Lung (tissue), 11 donors: ENCODE measurements at regions not wholly inside any gene's neighbourhood (a gene's known extent, or its start where the extent isn't known, plus 50 kb on each side); places are given as distances from the start of the nearest gene placed in this dataset.

Source experiments
- ATAC-seq: fragments of 200-7000 bp; cut with Tn5 transposase; one replicate; pipeline ENCODE4 v1.9.1; 2020; ENCODE audit warnings: moderate number of reproducible peaks; ENCODE audit not compliant: insufficient read depth, low FRiP score
- DNase-seq, 3 donors: peaks; one replicate each; pipeline ENCODE4 v3.0.0-alpha.2; 2013 to 2017
- H3K27ac ChIP-seq, 2 donors: one replicate each; pipeline ENCODE4 v1.5.1; 2013; ENCODE audit warnings: mild to moderate bottlenecking in 2 of 2, moderate library complexity in 2 of 2, control low read depth in 1 of 2, inconsistent platforms in 1 of 2, low read depth in 1 of 2, low read length in 1 of 2
- H3K27me3 ChIP-seq, 3 donors: one replicate each; pipeline ENCODE4 v1.5.1; 2013; ENCODE audit warnings: low read length in 2 of 3; ENCODE audit not compliant: control insufficient read depth in 3 of 3, insufficient read depth in 3 of 3
- H3K36me3 ChIP-seq, 4 donors: one replicate each; pipeline ENCODE4 v1.5.1; 2013; ENCODE audit warnings: low read length in 4 of 4, mild to moderate bottlenecking in 1 of 4, moderate library complexity in 1 of 4; ENCODE audit not compliant: control insufficient read depth in 4 of 4, insufficient read depth in 4 of 4
- H3K4me1 ChIP-seq, 5 donors: one replicate each; pipeline ENCODE4 v1.5.1; 2013; ENCODE audit warnings: low read length in 5 of 5, mild to moderate bottlenecking in 2 of 5, moderate library complexity in 1 of 5; ENCODE audit not compliant: control insufficient read depth in 5 of 5, insufficient read depth in 5 of 5
- H3K4me3 ChIP-seq: one replicate; pipeline ENCODE4 v1.5.1; 2013; ENCODE audit warnings: mild to moderate bottlenecking, control low read depth, moderate library complexity
- H3K9ac ChIP-seq, 2 donors: one replicate each; pipeline ENCODE4 v1.5.1; 2013; ENCODE audit warnings: low read length in 2 of 2, control low read depth in 1 of 2; ENCODE audit not compliant: insufficient read depth in 1 of 2
- H3K9me3 ChIP-seq, 4 donors: one replicate each; pipeline ENCODE4 v1.5.1; 2013; ENCODE audit warnings: low read length in 3 of 4, mild to moderate bottlenecking in 1 of 4, moderate library complexity in 1 of 4; ENCODE audit not compliant: control insufficient read depth in 4 of 4, insufficient read depth in 3 of 4
- WGBS, 2 donors: extraction: QIAGEN DNeasy Blood & Tissue Kit; methylation state at CpG; one replicate each; pipeline ENCODE4 v1.1.7; 2013; 5-methylcytosine and 5-hydroxymethylcytosine counted together
- TF ChIP-seq, protein P1 (sequence below): IDR thresholded peaks from 2 replicates; pipeline ENCODE4 v1.5.1; 2012; ENCODE audit warnings: mild to moderate bottlenecking; ENCODE audit errors: control extremely low read depth, extremely low read depth
- donor health status: control.
- donor health status: control.
- donor health status: Bipolar disorder and iron deficiency.
- donor health status: healthy.
- donor health status: DM: yes; HTN: yes; CAD: no.

DNA sequence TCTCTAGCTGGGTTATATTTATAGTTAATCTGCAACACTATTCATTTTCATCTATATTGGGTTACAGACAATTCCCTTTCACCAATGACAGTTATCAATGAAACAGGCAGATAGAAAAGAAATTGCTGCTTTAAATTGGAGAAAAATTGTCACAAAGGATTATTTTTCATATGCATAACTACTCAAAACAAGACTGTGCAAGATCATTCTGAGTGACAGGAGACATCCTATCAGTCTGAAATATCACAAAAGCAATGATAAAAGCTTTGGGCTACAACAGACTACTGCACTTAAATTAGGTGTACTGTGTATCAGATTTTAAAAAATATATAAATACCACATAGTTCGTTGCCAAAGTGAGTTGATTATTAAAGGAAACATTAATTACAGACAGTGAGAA lies 722.6 kb downstream of the ARAP2 start:
- no peaks in the 10 kb centered on the region for H3K36me3 ChIP-seq
- H3K9me3 ChIP-seq: peaks cover 0 to 6% (median 0%) of the 10 kb centered on the region in 4 donors
- WGBS, 2 donors: 58 to 63% methylated on average over 1 of the region's 1 CpG
- ATAC-seq (no peak), DNase-seq (no peak)
- H3K9ac ChIP-seq: no peak overlapping the region
- H3K4me3 ChIP-seq: no peak overlapping the region
- no peaks in the 10 kb centered on the region for H3K4me1 ChIP-seq
- H3K27ac ChIP-seq: no peak overlapping the region
- no peaks in the 10 kb centered on the region for H3K27me3 ChIP-seq
- TF ChIP-seq, protein P1, sequence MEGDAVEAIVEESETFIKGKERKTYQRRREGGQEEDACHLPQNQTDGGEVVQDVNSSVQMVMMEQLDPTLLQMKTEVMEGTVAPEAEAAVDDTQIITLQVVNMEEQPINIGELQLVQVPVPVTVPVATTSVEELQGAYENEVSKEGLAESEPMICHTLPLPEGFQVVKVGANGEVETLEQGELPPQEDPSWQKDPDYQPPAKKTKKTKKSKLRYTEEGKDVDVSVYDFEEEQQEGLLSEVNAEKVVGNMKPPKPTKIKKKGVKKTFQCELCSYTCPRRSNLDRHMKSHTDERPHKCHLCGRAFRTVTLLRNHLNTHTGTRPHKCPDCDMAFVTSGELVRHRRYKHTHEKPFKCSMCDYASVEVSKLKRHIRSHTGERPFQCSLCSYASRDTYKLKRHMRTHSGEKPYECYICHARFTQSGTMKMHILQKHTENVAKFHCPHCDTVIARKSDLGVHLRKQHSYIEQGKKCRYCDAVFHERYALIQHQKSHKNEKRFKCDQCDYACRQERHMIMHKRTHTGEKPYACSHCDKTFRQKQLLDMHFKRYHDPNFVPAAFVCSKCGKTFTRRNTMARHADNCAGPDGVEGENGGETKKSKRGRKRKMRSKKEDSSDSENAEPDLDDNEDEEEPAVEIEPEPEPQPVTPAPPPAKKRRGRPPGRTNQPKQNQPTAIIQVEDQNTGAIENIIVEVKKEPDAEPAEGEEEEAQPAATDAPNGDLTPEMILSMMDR: no peak

DNA sequence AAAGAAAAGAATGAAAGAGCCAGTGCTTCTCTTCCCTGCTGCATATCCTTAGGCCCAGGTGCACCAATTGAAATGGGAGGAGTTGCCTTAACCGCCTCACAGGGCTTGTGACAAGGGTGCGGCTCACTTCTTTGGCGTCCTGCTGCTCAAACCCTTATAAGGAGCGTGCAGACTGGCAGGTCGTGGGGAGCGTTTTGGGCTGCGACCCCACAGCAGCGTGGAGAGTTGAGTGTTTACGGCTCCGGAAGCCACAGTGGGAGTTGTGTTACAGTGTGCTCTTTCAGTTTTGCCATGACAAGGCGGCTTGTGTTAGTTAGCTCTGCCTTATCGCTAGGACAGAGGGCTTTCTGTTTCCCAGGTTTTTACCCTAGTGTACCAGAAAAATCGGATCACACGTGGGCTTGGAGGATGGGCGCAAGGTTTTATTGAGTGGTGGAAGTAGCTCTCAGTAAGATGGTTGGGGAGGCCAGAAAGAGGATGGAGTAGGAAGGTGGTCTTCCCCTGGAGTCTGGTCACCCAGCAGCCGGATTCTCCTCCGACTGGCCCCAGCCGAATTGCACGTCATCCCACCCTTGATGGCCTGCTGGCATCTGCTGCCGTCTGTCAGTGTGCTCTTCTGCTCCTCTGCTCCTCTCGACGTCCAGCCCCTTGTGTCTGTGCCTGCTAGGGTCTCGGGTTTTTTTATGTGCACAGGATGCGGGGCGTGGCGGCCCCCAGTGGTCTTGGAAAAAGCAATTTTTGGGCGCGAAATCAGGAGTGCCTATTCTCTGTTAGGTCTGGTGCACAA lies 718.9 kb downstream of the ARAP2 start:
- H3K4me1 ChIP-seq: no peaks in the 10 kb centered on the region
- no peak overlapping the region for H3K27ac ChIP-seq
- H3K9ac ChIP-seq: no peak overlapping the region
- WGBS, 2 donors: 73 to 83% methylated on average over 27 to 28 of the region's 28 CpGs
- TF ChIP-seq, protein P1: no peak
- no peaks in the 10 kb centered on the region for H3K36me3 ChIP-seq
- DNase-seq: peak in 1 of 3 donors; percentile 6
- H3K27me3 ChIP-seq: no peaks in the 10 kb centered on the region
- no peak overlapping the region for H3K4me3 ChIP-seq
- ATAC-seq: no peak
- peaks cover 0 to 6% (median 0%) of the 10 kb centered on the region in 4 donors for H3K9me3 ChIP-seq

DNA sequence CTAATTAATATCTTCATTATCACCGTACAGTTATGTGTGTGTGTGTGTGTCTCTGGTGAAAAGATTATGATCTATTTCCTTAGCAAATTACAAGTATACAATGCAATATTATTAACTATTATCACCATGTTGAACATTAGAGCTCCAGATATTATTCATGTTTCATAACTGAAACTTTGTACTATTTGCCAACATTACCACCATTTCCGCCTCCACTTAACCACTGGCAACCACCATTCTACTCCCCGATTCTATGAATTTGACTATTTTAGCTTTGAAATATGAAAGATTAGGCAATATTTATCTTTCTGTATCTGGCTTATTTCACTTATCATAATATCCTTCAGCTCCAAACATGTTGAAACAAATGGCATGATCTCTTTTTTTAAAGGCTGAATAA lies 717.9 kb downstream of the ARAP2 start:
- WGBS, 2 donors: 86 to 93% methylated on average over 3 of the region's 3 CpGs
- no peak for ATAC-seq

More for the DNA sequence above, 717.9 kb downstream of the ARAP2 start:
- DNase-seq: no peak
- H3K27ac ChIP-seq: no peak overlapping the region
- H3K9me3 ChIP-seq: peaks cover 0 to 6% (median 0%) of the 10 kb centered on the region in 4 donors
- no peak overlapping the region for H3K9ac ChIP-seq
- no peak overlapping the region for H3K4me3 ChIP-seq
- no peaks in the 10 kb centered on the region for H3K36me3 ChIP-seq
- no peaks in the 10 kb centered on the region for H3K27me3 ChIP-seq
- H3K4me1 ChIP-seq: no peaks in the 10 kb centered on the region
- TF ChIP-seq, protein P1: no peak
